GM12865 (cell line): ENCODE measurements at regions not wholly inside any gene's neighbourhood (a gene's known extent, or its start where the extent isn't known, plus 50 kb on each side); places are given as distances from the start of the nearest gene placed in this dataset.

Experiments used
- DNase-seq: peaks from one replicate; pipeline ENCODE4 v3.0.0; 2010; ENCODE audit warnings: low read depth
- H3K4me3 ChIP-seq: 2 replicates; pipeline ENCODE4 v1.5.1; 2011; ENCODE audit warnings: mild to moderate bottlenecking, low read depth, low read length, control low read depth
- TF ChIP-seq, protein P1 (sequence below): IDR thresholded peaks from 2 replicates; pipeline ENCODE4 v1.5.1; 2011; ENCODE audit warnings: low read length, control low read depth, low read depth, inconsistent platforms; ENCODE audit not compliant: insufficient read depth; ENCODE audit errors: missing control alignments

DNA sequence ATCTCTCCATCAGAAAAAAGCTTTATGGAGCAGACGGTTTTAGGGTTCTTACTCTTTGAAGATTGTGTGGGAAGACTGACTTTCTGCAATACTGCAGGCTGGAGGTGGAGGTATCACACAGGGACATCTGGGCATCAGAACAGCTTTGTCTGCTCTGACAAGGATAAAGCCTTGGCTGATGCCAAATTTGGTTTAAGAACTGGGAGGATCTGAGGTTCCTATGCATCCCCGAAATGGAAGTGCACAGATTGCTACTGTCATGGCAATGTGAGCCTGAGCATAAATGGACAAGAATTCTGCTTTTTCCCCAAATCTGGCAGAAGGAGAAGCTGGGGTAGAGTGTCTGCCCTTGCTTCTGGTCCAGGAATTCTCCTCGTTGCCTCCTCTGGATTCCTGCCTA, 424.3 kb downstream of the SLC4A3 start:
- H3K4me3 ChIP-seq = no peak overlapping the region
- TF ChIP-seq, protein P1, sequence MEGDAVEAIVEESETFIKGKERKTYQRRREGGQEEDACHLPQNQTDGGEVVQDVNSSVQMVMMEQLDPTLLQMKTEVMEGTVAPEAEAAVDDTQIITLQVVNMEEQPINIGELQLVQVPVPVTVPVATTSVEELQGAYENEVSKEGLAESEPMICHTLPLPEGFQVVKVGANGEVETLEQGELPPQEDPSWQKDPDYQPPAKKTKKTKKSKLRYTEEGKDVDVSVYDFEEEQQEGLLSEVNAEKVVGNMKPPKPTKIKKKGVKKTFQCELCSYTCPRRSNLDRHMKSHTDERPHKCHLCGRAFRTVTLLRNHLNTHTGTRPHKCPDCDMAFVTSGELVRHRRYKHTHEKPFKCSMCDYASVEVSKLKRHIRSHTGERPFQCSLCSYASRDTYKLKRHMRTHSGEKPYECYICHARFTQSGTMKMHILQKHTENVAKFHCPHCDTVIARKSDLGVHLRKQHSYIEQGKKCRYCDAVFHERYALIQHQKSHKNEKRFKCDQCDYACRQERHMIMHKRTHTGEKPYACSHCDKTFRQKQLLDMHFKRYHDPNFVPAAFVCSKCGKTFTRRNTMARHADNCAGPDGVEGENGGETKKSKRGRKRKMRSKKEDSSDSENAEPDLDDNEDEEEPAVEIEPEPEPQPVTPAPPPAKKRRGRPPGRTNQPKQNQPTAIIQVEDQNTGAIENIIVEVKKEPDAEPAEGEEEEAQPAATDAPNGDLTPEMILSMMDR = no peak
- no peak for DNase-seq

DNA sequence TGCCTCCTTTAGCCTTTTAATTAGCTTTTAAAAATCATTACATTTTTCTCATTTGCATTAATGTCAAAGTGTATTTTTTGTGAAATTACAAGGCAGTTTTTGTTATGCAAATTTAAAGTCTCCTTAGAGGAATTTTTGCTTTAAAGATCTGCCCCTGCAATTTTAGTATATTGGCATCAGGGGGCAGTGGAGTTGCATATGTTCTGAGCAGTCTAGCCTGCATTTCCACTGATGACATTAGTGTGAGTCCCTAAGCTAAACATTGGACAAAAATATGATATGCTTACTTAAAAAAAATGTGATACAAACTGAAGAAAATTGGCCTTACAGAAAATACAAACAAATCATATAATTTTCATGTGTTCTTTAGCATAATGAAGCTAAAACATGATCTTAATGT, 426.5 kb downstream of the SLC4A3 start:
- TF ChIP-seq, protein P1 = peak; percentile 19
- peak; percentile 9 for DNase-seq
- no peak overlapping the region for H3K4me3 ChIP-seq

DNA sequence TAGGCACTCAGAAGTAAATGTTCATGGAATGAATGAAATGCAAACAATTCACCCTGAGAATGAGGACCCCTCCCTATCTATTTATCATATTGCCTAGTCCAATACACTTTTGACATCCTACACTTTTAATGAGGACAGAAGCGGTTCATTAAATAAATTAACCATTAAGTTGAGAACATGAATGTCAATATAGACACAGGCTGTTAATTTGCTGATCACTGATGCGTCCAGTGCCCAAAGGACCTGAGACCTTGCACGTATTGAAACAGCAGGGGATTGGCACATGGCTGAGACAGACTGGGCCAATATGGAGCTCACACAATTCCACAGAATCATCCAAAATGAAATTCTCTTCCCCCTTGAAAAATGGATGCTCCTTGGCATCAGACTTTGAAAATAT, 430.0 kb downstream of the SLC4A3 start:
- no peak overlapping the region for H3K4me3 ChIP-seq
- no peak for DNase-seq
- TF ChIP-seq, protein P1 = no peak

DNA sequence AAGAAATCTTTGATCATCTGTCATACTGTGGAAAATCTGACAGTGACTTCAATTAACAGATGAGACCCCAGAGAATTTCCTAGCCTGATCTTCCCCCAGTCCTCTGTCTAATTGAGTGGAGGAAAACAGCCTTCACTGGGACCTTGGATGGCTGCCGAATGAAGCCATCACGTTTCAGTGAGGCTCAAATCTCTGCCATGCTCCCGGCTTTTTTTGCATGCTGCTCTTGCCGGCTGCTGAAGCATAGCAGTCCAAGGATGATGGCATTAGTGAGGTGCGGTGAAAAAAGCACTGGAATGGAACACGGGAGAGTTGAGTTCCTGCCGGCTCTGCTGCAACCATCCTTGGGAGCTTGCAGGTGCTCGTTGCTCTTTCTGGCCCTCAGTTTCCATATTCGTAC, 430.5 kb downstream of the SLC4A3 start:
- TF ChIP-seq, protein P1 = no peak
- H3K4me3 ChIP-seq = no peak overlapping the region
- no peak for DNase-seq

DNA sequence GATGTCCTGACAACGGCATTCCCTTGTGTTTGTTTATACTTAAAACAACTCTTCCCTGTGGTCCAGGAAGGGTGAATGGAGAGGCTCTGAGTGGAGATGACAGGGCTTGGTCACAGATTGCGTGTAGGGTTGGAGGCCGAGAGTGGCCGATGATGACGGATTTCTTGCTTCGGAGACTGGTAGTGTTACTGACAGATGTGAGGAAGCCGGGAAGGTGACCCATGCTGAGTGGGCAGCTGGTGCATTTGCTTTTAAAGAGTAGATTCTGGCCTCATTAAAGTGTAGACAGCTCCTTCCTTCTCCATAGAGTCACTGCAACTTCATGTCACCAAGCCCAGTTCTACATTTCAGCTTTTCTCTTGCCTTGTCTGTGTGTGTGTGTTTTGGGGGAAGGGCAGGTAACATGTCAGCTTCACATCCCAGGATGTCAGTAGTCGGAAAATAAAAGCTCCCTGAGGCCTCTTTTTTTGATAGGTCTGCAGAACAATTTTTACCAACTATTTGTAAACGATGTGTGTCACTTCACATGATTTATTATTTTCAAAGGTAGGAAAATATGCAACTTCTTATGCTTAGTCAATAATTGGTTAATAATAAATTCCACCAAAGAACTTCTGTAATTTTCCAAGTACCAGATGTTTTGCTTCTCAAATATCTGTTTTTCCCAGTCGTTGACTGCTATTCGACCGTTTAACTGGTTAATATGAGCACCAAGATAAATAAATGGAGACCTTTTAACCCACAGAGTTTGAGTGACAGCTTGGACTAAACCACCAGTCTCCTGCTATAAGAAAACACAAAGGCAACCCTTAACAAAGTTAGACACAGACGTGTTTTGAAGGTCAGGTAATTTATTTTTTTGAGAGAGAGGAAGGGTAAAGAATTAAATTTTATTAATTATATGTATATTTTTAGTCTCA, 436.9 kb downstream of the SLC4A3 start:
- TF ChIP-seq, protein P1 = no peak
- no peak overlapping the region for H3K4me3 ChIP-seq
- DNase-seq = no peak

DNA sequence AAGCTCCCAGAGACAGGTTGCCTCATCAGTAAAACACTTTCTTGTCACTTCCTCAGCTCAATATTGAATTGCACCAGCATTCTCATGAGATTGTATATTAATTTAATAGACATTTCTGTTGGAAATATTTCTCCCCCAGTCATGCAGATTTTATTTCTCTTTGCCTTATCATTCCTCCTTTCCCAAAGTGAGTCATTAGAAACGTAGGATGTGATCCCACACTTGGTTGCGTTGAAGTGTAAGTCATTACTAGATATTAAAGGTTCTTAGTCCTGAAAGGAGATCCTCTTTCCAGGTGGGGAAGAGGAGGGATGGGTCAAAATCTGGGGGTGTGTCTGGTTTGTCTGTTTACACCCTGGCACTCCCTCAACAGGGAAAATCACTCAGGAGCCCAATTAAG, 438.2 kb downstream of the SLC4A3 start:
- no peak overlapping the region for H3K4me3 ChIP-seq
- TF ChIP-seq, protein P1 = no peak
- DNase-seq = no peak
